GM19240 (cell line): ENCODE measurements at regions not wholly inside any gene's neighbourhood (a gene's known extent, or its start where the extent isn't known, plus 50 kb on each side); places are given as distances from the start of the nearest gene placed in this dataset.

ENCODE experiments used
- DNase-seq: peaks from one replicate; pipeline ENCODE4 v3.0.0; 2011; ENCODE audit warnings: low spot score; ENCODE audit not compliant: insufficient read length

DNA sequence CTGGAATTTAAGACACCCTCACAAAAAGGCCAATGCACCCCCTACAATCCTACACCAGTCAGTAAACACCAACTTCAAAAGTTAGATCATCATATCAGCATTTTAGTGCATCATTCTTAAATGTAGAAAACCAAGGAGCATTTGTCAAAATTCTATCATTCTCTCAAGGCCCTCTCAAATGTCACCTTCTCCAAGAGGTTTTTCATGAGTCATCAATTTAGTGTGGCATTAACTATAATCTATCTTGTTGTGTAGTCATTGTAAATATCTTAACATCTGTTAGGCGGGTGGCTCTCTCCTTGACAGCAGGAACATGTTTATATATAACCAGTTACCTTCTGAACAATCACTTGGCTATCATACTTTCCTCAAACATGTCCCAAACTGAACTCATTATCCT lies 62.1 kb upstream of the G2E3 start:
- DNase-seq, result no peak

DNA sequence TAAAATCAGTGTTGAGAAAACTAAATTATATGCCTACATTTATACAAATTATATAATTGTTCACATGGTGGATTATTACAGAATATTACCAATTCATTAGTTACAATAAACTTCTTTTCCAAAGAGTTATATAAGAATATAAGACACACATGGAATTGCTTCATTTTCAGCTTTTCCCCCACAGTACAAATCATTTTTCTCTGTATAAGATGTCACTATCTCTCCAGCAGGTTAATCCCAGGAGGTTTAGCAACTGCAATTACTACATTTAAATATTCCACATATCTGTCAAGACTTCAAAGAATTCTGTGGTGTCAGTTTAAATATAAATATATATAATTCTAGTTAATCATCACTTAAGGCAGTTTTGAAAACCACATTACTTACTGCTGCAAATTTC lies 59.6 kb upstream of the G2E3 start:
- no peak for DNase-seq

DNA sequence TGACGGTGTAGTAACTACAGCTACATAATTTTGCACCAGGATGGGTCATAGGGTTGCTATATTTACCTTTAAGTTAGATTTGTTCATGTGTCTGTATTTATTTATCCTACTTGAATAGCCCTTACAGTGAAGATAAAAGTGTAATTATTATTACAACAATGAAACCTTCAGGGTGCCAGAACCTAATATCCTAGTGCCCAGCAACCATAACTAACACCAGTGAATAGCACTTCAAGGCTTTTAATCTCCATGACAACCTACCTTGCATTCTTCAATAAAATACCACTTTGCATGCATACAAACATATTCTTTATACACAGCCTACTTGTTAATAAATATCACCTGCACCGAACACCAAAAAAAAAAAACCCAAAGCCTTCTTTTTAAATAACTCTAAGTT lies 58.7 kb upstream of the G2E3 start:
- no peak for DNase-seq

DNA sequence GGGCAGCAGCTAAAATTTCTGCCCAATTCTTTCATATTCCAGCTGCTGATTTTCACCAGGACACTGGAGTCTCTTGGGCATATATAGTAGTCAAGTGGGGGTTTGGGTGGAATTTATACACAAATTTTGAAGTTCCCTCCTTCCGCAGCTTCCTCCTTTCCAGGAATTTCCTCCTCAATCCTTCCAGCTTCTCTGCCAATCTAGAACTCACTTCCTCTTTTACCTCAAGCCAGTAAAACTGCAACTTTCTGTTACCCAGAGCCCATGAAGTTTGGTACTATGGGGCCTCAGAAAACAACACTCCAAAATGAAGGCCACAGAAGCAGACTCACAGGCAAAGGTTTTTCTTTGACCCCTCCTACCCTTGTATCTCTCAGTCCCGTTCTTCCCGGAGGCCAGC lies 51.7 kb upstream of the G2E3 start:
- no peak for DNase-seq
